ENCODE measurements at regions not wholly inside any gene's neighbourhood (a gene's known extent, or its start where the extent isn't known, plus 50 kb on each side); places are given as distances from the start of the nearest gene placed in this dataset.

GRCh38 chr19:5213667-5214066, 126.9 kb downstream of the PTPRS start:
- TF ChIP-seq EZH2 (IDR thresholded peaks at IDR 0.05; ENCODE audit: low read depth), result no peak
- TF ChIP-seq CTCF (conservative IDR thresholded peaks at IDR 0.05), result no peak

Measured in PC-9 (cell line).